AG04449 (cell line): ENCODE measurements at regions not wholly inside any gene's neighbourhood (a gene's known extent, or its start where the extent isn't known, plus 50 kb on each side); places are given as distances from the start of the nearest gene placed in this dataset.

Experiments
- CTCF ChIA-PET: fragments of 350-600 bp; formaldehyde crosslinking; extraction: SDS; loops from one replicate; lab custom pipeline; 2021; ENCODE audit warnings: antibody characterized with exemption; lab: Yijun Ruan, JAX
- POLR2A ChIA-PET: fragments of 400-600, 350-600 bp; formaldehyde crosslinking; extraction: SDS; loops from one replicate; lab custom pipeline; 2020; ENCODE audit warnings: antibody characterized with exemption, inconsistent platforms; lab: Yijun Ruan, JAX
- DNase-seq: peaks from one replicate; pipeline ENCODE4 v3.0.0-alpha.2; 2010; ENCODE audit warnings: low read depth, low spot score
- H3K4me3 ChIP-seq: 2 replicates; pipeline ENCODE4 v1.5.1; 2011; ENCODE audit warnings: low read depth, mild to moderate bottlenecking, control low read depth, low read length
- CTCF ChIP-seq: IDR thresholded peaks from one replicate; pipeline ENCODE4 v1.5.1; 2011; ENCODE audit warnings: mild to moderate bottlenecking, moderate library complexity, low read length, control low read depth, inconsistent platforms; ENCODE audit not compliant: insufficient read depth; ENCODE audit errors: missing control alignments

GRCh38 chr2:16470936-16471490, 194.6 kb downstream of the CYRIA start:
- CTCF ChIA-PET, result no interaction called here
- POLR2A ChIA-PET, result no interaction called here
- no peak for TF ChIP-seq CTCF

GRCh38 chr2:16466821-16467151, 198.8 kb downstream of the CYRIA start:
- TF ChIP-seq CTCF, result no peak
- DNase-seq, result no peak
- CTCF ChIA-PET, result no interaction called here
- no peak overlapping the region for H3K4me3 ChIP-seq
- POLR2A ChIA-PET, result no interaction called here

More at GRCh38 chr2:16470936-16471490, 194.6 kb downstream of the CYRIA start:
- H3K4me3 ChIP-seq, result no peak overlapping the region
- DNase-seq, result no peak

GRCh38 chr2:16466133-16466820, 199.4 kb downstream of the CYRIA start:
- POLR2A ChIA-PET, result no interaction called here
- no peak for DNase-seq
- H3K4me3 ChIP-seq, result no peak overlapping the region
- no peak for TF ChIP-seq CTCF
- CTCF ChIA-PET, result no interaction called here

GRCh38 chr2:16464641-16465040, 201.0 kb downstream of the CYRIA start:
- ChIA-PET POLR2A (no interaction called here), CTCF (no interaction called here)
- H3K4me3 ChIP-seq, result no peak overlapping the region
- TF ChIP-seq CTCF, result no peak
- no peak for DNase-seq

GRCh38 chr2:16462958-16463357, 202.7 kb downstream of the CYRIA start:
- no peak for TF ChIP-seq CTCF
- CTCF ChIA-PET, result no interaction called here
- POLR2A ChIA-PET, result no interaction called here
- DNase-seq, result no peak
- H3K4me3 ChIP-seq, result no peak overlapping the region

- no peak overlapping the region for H3K4me3 ChIP-seq
- TF ChIP-seq CTCF, result no peak
- POLR2A ChIA-PET, result no interaction called here
- no peak for DNase-seq
- CTCF ChIA-PET, result no interaction called here
Observed at GRCh38 chr2:16461672-16462071, 204.0 kb downstream of the CYRIA start.
